ENCODE measurements at regions not wholly inside any gene's neighbourhood (a gene's known extent, or its start where the extent isn't known, plus 50 kb on each side); places are given as distances from the start of the nearest gene placed in this dataset.
"Not testable (repeated sequence)": the region's sequence is repeated elsewhere in the genome, so short reads cannot be mapped to it uniquely, and the experiment has no call there.

DNA sequence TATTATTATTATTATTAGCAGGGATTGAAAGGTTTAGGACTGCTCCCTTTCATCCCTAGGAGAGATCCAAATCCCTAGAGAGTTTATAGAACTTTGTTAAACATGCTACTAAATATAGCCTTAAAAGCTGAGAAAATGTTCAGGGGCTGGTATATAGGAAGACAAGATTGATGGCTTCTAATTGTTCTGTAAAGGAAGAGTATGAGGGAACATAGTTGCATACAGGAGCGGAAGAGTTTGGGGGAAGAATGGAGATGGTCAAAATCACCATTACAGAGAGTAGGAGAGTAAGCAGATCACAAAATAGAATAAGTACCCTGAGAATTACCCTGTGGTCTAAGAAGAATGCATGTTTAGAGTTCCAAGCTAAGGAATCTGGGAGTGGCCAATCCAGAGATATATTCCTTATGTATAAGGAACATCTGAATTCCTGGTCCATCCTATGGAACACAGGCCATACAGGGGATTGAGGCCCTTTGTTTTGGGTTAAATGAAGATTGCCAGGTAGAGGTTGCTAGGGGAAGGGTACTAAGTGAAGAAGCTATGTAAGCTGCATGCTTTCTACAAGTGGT lies 158.0 kb upstream of the APC start:
- TF ChIP-seq, protein P1, sequence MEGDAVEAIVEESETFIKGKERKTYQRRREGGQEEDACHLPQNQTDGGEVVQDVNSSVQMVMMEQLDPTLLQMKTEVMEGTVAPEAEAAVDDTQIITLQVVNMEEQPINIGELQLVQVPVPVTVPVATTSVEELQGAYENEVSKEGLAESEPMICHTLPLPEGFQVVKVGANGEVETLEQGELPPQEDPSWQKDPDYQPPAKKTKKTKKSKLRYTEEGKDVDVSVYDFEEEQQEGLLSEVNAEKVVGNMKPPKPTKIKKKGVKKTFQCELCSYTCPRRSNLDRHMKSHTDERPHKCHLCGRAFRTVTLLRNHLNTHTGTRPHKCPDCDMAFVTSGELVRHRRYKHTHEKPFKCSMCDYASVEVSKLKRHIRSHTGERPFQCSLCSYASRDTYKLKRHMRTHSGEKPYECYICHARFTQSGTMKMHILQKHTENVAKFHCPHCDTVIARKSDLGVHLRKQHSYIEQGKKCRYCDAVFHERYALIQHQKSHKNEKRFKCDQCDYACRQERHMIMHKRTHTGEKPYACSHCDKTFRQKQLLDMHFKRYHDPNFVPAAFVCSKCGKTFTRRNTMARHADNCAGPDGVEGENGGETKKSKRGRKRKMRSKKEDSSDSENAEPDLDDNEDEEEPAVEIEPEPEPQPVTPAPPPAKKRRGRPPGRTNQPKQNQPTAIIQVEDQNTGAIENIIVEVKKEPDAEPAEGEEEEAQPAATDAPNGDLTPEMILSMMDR (IDR thresholded peaks at IDR 0.05; ENCODE audit: low read depth, low read length), result no peak
- no peak overlapping the region for H3K4me3 ChIP-seq (ENCODE audit: low read depth, low read length)

DNA sequence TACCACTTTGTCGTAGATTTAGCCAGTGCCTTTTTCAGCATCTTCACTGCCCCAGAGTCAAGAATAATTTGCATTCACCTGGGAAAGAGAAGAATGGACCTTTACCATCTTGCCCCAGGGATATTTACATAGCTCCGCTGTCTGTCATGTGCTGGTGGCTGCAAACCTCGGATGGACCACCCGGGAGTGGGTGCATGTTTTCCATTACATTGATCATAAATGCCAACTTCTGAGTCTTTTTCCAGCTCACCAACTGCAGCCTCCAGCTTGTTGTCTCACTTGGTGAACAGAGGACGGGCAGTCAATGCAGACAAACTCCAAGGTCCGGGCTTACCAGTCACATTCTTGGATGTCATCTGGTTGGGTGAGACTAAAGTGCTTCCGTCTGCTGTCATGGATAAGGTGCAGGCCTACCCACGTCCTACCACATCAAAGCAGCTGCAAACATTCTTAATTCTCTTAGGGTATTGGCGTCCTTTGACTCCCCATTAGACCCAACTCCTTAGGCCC lies 155.8 kb upstream of the APC start:
- H3K4me3 ChIP-seq (ENCODE audit: low read depth, low read length), result no peak overlapping the region
- TF ChIP-seq, protein P1 (IDR thresholded peaks at IDR 0.05; ENCODE audit: low read depth, low read length), result no peak

DNA sequence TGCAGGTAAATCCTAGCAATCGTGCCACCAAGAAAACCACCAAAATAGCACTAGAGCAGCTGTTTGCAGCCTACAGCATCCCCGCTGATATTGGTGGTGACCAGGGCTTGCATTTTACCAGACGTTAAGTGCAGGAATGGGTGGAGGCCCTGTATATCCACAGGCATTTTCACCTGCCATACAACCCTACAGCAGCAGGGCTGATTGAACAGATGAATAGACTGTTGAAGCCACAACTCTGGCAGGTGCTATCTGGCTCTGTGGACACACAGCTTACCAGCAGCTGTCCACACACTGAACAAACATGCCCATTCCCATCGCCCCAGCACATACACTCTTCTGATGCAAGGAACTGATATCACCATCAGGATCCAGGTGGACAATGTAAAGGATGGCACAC lies 154.5 kb upstream of the APC start:
- TF ChIP-seq, protein P1 (IDR thresholded peaks at IDR 0.05; ENCODE audit: low read depth, low read length), result no peak
- H3K4me3 ChIP-seq (ENCODE audit: low read depth, low read length), result no peak overlapping the region

DNA sequence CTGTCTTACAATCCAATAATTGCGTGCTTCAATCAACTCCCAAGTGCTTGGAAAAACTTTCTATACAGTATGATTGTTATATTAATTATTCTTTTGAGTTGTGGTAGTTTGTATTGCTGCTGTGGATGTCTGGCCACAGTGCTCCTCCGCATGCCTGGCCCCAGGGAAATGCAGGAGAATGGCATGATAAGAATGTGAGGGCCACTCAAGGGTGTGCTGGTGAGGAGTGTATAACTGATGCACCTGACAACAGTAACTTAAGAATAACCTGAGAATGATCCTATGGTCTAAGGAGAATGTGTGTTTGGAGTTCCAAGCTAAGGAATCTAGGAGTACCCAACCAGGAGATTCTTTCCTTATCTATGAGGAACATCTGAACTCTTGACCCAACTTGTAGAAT lies 152.9 kb upstream of the APC start:
- TF ChIP-seq, protein P1 (IDR thresholded peaks at IDR 0.05; ENCODE audit: low read depth, low read length), result no peak
- no peak overlapping the region for H3K4me3 ChIP-seq (ENCODE audit: low read depth, low read length)

DNA sequence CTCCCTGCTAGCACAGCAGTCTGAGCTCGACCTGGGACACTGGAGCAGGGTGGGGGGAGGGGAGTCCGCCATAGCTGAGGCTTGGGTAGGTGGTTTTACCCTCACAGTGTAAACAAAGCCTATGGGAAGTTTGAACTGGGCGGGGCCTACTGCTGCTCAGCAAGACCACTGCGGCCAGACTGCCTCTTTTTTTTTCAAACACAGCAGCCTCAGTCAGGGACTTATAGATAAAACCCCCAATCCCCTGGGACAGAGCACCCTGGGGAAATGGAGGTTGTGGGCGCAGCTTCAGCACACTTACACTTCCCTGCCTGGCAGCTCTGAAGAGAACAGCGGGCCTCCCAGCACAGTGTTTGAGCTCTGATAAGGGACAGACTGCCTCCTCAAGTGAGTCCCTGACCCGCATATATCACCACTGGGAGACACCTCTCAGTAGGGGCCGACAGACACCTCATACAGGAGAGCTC lies 151.1 kb upstream of the APC start:
- H3K4me3 ChIP-seq (ENCODE audit: low read depth, low read length), result no peak overlapping the region
- TF ChIP-seq, protein P1 (IDR thresholded peaks at IDR 0.05; ENCODE audit: low read depth, low read length), result no peak

DNA sequence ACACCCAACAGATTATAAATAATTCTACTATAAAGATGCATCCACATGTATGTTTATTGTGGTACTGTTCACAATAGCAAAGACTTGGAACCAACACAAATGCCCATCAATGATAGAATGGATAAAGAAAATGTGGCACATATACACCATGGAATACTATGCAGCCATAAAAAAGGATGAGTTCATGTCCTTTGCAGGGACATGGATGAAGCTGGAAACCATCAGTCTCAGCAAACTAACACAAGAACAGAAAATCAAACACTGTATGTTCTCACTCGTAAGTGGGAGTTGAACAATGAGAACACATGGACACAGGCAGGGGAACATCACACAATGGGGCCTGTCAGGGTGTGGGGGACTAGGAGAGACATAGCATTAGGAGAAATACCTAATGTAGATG lies 146.8 kb upstream of the APC start:
- H3K4me3 ChIP-seq (ENCODE audit: low read depth, low read length), result not testable (repeated sequence)

DNA sequence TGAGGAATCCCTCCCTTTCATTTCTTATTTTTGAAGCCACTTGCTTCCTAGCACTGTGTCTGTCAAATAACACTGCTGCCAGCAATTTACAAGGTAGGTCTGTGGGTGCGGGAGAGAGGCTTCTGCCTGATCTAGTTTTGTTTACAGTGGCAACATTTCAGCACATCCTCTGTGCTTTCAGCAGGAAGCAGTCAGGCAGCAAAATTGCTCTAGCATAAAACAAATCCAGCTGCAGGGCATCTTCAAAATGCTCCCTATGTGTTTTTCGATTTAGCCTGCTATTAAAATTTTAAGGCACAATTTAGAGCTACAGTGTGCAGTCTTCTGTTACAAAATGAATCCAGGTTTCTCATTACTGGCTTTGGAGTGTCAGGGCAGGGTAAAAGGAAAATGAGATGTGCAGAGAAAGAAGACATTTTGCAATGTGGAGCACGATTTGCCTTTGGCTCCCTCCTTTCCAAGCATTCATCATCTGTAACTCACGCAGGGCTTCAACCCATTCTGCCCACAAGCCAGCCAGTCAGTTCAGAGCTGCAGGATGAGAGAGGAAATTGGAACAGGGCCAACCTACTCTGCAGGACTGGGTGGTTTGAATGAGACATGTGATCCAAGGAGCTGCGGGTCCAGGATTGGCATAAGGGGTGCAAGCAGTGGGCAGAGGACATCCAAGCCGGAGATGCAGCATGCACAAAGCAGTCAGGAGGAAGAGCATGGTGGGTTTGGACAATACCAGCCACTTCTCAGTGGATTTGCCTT lies 143.4 kb upstream of the APC start:
- no peak overlapping the region for H3K4me3 ChIP-seq (ENCODE audit: low read depth, low read length)
- TF ChIP-seq, protein P1 (IDR thresholded peaks at IDR 0.05; ENCODE audit: low read depth, low read length), result no peak

All from WI38 (cell line).